HG03521 (cell line): ENCODE measurements at regions not wholly inside any gene's neighbourhood (a gene's known extent, or its start where the extent isn't known, plus 50 kb on each side); places are given as distances from the start of the nearest gene placed in this dataset.
"Not testable (repeated sequence)": the region's sequence is repeated elsewhere in the genome, so short reads cannot be mapped to it uniquely, and the experiment has no call there.

Source experiments
- ATAC-seq: cut with Tn5 transposase; IDR thresholded peaks from one replicate; pipeline ENCODE4 v1.9.1; 2021; ENCODE audit warnings: mild to moderate bottlenecking, moderate library complexity; ENCODE audit not compliant: unreplicated experiment

GRCh38 chr6:19892260-19892659 is 55.1 kb downstream of the ID4 start:
- no peak for ATAC-seq

DNA sequence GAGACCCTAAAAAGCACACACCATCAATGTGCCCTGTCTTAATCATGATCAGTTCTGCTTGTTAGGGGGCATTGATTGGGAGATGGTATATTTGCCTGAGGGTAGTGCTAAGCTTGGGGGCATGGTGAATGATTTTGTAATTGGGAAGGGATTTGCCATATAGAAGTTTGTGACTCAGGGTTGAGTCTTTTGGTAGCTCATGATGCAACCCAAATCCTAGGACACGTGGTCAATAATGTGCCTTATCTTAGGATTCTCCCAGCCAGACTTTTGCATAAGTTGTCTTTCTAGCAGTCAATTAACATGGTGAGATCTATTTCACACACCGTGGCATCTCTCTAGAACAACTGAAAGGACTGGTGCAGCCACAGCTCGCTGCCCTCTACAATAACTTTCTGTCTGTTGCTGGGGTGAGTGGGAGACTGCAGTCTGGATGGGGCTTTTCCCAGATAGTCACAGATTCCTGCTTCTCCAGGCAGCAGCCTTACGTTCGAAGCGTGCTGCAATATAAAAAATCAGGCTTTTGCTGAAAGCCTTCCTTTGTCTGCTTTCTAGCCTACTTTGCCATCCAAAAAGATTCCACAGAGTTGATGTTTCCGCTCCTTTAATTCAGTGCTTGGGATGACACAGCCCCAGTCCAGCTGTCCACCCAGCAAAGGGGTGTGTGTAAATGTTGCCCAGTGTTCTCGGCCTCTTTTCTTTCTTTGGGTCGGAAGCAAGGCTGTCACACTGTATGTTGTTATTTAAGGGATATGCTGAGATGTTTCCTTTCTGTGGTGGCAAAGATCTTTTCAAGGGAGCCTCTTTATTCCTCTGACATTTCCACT is 58.9 kb downstream of the ID4 start:
- ATAC-seq: no peak

DNA sequence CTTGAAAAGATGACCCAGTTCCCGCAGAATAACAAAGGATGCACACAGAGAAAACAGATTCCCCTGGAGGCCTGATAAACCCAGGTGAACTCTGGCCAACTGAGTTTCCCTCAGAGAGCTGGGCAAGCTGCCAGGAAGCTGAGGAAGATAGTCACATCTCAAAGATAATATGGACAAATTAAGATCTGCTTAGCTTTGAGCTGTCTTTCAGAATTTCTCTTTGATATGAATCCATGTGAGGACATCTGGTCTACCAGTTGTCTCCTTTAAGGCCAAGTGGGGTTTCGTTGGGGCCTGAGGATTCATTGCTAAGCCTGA is 59.5 kb downstream of the ID4 start:
- no peak for ATAC-seq

GRCh38 chr6:19898141-19898740 is 61.1 kb downstream of the ID4 start:
- no peak for ATAC-seq

GRCh38 chr6:19902201-19902600 is 65.0 kb downstream of the ID4 start:
- ATAC-seq: no peak

DNA sequence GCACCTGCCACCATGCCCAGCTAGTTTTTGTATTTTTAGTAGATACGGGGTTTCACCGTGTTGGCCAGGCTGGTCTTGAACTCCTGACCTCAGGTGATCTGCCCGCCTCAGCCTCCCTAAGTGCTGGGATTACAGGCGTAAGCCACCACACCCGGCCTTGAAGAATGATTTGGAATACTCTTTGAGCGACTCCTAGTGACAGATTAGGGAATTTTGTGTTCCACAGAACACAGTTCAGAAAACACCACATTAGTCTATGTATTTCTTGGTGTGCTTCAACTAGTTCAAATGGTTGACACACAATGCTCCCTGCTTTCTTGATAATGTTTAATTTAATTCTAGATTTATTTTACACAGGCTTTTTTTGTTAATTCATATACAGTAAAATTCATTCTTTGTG is 67.2 kb downstream of the ID4 start:
- ATAC-seq: not testable (repeated sequence)

GRCh38 chr6:19905584-19905983 is 68.4 kb downstream of the ID4 start:
- ATAC-seq: no peak

GRCh38 chr6:19906171-19906570 is 69.0 kb downstream of the ID4 start:
- no peak for ATAC-seq

DNA sequence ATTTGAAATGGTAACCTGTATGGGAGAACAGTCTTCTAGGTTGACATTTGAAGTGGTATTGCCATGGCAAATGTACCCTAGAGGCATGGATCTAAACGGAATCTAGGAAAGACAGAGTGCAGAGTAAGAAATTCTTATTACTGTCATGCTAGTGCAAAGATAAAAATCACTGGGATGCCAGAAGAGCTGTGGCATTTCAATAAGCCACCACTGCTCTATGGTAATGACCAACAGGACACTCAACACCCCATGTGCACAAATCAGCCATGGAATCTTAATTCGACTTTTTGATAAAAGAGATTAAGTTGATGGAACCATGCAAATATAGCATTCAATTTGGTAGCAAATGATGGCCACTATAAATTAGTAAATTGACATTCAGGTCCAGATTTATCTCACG is 74.1 kb downstream of the ID4 start:
- ATAC-seq: no peak

DNA sequence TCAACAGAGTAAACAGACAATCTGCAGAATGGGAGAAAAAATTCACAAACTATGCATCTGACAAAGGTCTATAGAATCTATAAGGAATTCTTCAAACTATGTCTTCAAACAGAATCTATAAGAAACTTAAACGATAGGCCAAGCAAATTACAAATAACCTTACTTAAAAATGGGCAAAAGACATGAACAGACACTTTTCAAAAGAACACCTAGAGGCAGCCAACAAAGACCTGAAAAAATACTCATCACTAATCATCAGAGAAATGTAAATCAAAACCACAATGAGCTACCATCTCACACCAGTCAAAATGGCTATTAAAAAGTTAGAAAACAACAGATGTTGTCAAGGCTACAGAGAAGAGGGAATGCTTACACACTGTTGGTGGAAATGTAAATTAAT is 81.3 kb downstream of the ID4 start:
- no peak for ATAC-seq

DNA sequence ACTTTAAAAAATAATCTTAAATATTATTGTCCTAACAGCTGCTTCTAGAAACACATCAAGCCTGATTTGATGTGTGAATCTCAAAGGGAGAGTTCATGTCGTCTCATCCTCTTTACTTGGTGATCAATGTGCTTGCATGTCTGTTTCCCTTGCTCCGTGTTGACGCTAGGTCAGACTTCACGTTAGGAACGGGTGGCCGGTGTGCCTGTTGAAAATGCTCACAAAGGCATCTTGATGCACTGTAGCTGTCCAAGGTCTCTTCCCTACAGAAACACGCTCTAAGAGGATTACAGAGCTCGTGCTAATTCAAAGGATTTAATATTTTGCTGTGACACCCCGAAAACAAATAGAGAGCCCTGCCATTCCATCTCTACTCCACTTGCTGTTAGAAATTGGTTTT is 84.6 kb downstream of the ID4 start:
- no peak for ATAC-seq

DNA sequence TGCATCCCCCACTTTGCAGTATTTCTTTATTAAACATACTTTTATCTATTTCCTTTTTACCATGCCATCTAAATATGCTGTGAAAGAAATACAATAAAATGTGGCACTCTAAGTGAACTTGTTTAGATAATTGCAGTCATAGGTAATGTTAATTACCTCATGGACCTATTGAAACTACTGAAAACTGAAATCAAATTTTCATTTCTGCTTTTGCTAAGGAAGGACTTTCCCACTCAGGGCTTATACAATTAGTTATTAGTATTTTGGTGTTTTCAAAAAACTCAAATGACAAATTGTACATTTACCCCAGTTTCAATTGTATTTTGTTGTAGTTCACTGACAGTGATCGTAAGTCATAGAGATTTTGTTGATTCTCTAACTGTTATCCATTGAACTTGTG is 88.4 kb downstream of the ID4 start:
- ATAC-seq: no peak

DNA sequence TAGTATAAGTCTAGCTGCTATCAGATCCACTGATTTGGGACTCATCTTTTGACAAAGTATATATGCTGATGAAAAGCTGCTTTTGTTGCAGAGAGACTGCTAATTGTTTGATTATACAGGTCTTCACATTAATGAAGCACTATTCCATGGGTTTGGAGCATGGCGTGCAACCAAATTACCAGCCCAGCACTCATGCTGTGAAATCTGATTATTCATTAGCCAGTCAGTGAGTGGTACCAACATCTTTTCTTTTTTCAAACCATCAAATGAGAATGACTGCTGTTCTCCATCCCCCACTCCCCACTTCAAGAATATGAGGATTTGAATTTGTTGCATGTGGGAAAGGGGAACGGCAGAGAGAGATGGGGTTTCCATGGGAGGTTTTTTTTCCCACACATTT is 91.3 kb downstream of the ID4 start:
- no peak for ATAC-seq

DNA sequence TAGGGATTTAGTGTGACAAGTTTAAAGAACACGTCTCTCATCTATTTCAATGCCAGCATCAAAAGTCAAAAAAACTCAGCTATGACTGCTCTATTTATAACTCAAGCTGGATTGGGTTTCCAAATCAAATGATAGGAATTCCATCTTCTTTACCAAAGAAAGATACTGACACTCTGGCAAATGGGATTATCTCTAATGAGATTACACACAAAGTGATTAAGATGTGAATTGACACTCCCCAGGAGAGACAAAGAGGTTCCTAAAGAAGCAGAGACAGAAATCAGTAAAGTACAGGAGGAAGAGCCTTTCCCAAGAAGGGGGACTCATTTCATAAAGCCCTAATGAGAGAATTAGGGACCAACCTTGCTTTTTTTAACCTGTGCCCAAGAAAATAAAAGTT is 92.1 kb downstream of the ID4 start:
- ATAC-seq: no peak

DNA sequence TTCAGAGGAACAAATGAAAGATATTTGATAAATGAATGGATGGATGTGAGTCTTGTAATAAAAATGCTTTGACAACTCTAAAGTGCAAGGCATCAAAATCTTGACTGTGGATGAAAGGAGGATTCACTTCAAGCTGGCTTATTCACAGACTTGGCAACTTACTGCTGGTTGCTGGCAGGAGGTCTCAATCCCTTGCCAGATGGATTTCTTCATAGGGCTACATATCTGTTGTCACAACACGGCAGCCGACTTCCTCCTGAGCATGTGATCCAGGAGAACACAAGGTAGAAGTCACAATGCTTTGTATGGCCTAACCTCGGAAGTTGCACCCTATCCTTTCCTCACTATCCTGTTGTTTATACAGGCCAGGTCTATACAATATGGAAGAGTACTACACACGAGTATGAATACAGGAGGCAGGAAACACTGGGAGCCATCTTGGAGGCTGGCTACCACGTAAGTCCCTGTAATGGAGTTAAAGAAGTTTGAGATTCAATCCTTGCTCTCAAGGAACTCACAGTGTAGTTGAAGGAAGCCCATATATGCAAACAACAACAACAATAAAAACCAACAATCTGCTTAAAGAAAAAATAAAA is 97.9 kb downstream of the ID4 start:
- ATAC-seq: no peak

DNA sequence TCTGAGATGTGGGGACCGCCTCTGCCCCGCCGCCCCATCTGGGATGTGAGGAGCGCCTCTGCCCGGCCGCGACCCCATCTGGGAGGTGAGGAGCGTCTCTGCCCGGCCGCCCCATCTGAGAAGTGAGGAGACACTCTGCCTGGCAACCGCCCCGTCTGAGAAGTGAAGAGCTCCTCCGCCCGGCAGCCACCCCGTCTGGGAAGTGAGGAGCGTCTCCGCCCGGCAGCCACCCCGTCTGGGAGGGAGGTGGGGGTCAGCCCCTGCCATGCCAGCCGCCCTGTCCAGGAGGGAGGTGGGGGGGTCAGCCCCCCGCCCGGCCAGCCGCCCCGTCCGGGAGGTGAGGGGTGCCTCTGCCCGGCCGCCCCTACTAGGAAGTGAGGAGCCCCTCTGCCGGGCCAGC is 102.2 kb downstream of the ID4 start:
- ATAC-seq: not testable (repeated sequence)

GRCh38 chr6:19939926-19940325 is 102.8 kb downstream of the ID4 start:
- ATAC-seq: not testable (repeated sequence)

GRCh38 chr6:19943042-19943441 is 105.9 kb downstream of the ID4 start:
- ATAC-seq: no peak

GRCh38 chr6:19945843-19946358 is 108.7 kb downstream of the ID4 start:
- ATAC-seq: no peak

- no peak for ATAC-seq
Measured at GRCh38 chr6:19949155-19949554, 112.0 kb downstream of the ID4 start.

GRCh38 chr6:19964115-19964514 is 126.9 kb downstream of the ID4 start:
- no peak for ATAC-seq

- ATAC-seq: no peak
Measured at GRCh38 chr6:19968201-19968600, 131.0 kb downstream of the ID4 start.
